Glutamatergic neuron (in vitro differentiated cells): ENCODE measurements at regions not wholly inside any gene's neighbourhood (a gene's known extent, or its start where the extent isn't known, plus 50 kb on each side); places are given as distances from the start of the nearest gene placed in this dataset.
"Not testable (repeated sequence)": the region's sequence is repeated elsewhere in the genome, so short reads cannot be mapped to it uniquely, and the experiment has no call there.

ENCODE experiments used
- DNase-seq: peaks from one replicate; pipeline ENCODE4 v3.0.0; 2022
- H3K27ac Mint-ChIP-seq: one replicate; pipeline ENCODE4 v1.8.0; 2020; ENCODE audit warnings: mild to moderate bottlenecking, mixed read lengths, inconsistent platforms; ENCODE audit not compliant: unreplicated experiment
- H3K27me3 Mint-ChIP-seq: one replicate; pipeline ENCODE4 v1.8.0; 2020; ENCODE audit warnings: mild to moderate bottlenecking, moderate library complexity, mixed read lengths, inconsistent platforms; ENCODE audit not compliant: unreplicated experiment
- H3K36me3 Mint-ChIP-seq: one replicate; pipeline ENCODE4 v1.8.0; 2020; ENCODE audit warnings: mild to moderate bottlenecking, mixed read lengths, inconsistent platforms; ENCODE audit not compliant: unreplicated experiment
- H3K4me1 Mint-ChIP-seq: one replicate; pipeline ENCODE4 v1.8.0; 2020; ENCODE audit warnings: mild to moderate bottlenecking, low read depth, mixed read lengths, inconsistent platforms; ENCODE audit not compliant: unreplicated experiment
- H3K4me3 Mint-ChIP-seq: one replicate; pipeline ENCODE4 v1.8.0; 2020; ENCODE audit warnings: mild to moderate bottlenecking, mixed read lengths, inconsistent platforms; ENCODE audit not compliant: unreplicated experiment
- H3K9me3 Mint-ChIP-seq: one replicate; pipeline ENCODE4 v1.8.0; 2020; ENCODE audit warnings: mild to moderate bottlenecking, moderate library complexity, mixed read lengths, inconsistent platforms; ENCODE audit not compliant: unreplicated experiment
- CTCF ChIP-seq: fragments of 200-600 bp; sonication (generic); IDR thresholded peaks from one replicate; pipeline ENCODE4 v1.5.0; 2021; ENCODE audit not compliant: partially characterized antibody, unreplicated experiment

DNA sequence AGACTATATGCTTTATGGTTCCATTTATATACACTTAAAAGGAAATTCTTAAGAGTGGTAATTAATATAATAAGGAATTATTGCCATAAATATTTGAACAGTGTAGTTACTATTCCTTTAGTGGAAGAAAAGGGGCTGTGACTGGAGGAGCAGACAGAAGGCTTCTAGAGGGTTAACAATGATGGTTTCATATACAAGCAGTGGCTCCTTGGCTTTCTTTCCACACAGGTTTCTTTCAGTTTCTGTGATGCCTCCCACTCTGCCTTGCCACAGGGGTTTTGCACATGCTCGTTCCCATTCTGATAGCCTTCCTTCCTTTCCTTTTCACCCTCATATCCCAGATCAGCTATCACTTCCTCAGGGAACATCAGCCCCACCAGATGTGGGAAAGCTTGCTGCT is 108.8 kb upstream of the LYSMD4 start:
- Mint-ChIP-seq H3K27ac (no peak overlapping the region), H3K9me3 (no peaks in the 10 kb centered on the region), H3K4me3 (no peak overlapping the region), H3K27me3 (no peaks in the 10 kb centered on the region), H3K36me3 (no peaks in the 10 kb centered on the region), H3K4me1 (no peaks in the 10 kb centered on the region)
- no peak for DNase-seq
- no peak for TF ChIP-seq CTCF

GRCh38 chr15:99826157-99826780 is 93.0 kb upstream of the LYSMD4 start:
- TF ChIP-seq CTCF = no peak
- Mint-ChIP-seq H3K9me3 (no peaks in the 10 kb centered on the region), H3K36me3 (peaks cover 8% of the 10 kb centered on the region), H3K27me3 (no peaks in the 10 kb centered on the region), H3K4me3 (no peak overlapping the region), H3K4me1 (no peaks in the 10 kb centered on the region), H3K27ac (no peak overlapping the region)
- no peak for DNase-seq

DNA sequence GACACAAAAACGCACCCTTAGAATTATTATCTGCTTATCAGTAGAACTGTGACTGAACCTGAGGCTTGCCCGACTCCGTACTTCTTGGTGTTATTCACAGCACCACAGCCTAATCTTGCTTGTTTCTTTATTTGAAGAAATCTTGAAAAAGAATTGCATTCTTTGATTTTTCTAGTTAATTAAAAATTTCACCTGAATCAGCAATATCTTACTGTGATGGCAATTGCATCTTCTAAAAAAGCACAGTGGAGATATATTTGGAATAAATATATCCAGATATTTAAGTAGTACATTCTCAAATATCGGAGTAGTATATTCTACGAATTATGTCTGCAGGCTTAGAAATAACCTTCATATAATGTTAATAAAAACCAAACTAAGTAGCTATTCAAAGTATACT is 90.1 kb upstream of the LYSMD4 start:
- H3K27ac Mint-ChIP-seq = no peak overlapping the region
- H3K9me3 Mint-ChIP-seq = no peaks in the 10 kb centered on the region
- H3K4me1 Mint-ChIP-seq = no peaks in the 10 kb centered on the region
- DNase-seq = no peak
- no peak overlapping the region for H3K4me3 Mint-ChIP-seq
- H3K27me3 Mint-ChIP-seq = no peaks in the 10 kb centered on the region
- no peak for TF ChIP-seq CTCF
- no peaks in the 10 kb centered on the region for H3K36me3 Mint-ChIP-seq

DNA sequence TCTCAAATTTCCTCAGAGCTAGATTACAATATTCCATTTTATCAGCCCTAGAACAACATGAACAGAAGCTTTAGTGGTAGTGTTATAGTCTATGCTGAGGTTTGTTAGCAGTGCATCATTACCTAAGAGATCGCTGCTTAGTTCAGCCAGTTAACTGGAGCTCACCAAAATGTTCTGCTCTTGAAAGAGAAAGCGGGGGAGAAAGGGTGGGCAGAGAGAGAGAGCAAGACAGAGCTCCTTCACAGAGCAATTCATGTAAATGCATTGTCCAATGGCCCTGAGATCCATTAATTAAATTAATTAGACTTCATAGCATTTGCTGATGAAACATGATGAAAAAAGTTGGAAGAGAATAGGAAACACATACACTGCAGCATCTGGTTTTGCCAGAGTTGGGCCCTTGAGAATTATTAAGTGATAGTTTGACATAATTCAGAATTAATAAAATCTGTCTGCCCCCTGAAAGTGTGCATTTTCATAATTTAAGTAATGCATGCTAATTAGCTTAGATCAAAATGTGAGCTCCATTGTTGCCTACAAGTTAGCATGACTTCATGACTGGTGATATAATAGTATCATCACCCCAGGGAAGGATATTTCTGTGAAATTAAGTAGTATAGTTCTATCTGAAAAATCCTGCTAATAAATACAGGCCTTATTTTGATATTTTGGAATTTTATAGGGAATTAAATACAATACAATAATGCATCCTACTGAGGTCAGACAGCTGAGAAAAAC is 86.9 kb upstream of the LYSMD4 start:
- Mint-ChIP-seq H3K4me1 (no peaks in the 10 kb centered on the region), H3K9me3 (no peaks in the 10 kb centered on the region), H3K4me3 (no peak overlapping the region), H3K27ac (no peak overlapping the region), H3K27me3 (no peaks in the 10 kb centered on the region), H3K36me3 (no peaks in the 10 kb centered on the region)
- DNase-seq = no peak
- TF ChIP-seq CTCF = no peak

DNA sequence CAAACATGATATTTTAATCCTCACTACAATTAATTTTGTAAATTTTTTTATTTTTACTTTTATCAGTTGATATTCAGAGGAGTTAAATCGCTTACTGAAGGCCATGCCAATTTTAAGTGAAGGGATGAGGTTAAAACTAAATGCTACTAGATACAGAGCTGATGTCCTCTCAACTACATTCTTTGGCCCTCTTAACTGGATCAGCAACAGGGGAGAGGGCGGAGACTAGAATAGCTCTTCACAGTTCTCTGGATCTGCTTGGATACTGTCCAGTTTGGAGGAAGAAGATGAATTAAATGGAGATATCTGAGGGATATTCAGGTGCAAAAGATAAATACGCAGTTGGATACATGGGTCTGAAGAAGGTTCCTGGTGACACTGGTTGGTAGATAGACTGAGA is 85.6 kb upstream of the LYSMD4 start:
- H3K36me3 Mint-ChIP-seq = no peaks in the 10 kb centered on the region
- no peaks in the 10 kb centered on the region for H3K4me1 Mint-ChIP-seq
- no peaks in the 10 kb centered on the region for H3K9me3 Mint-ChIP-seq
- H3K4me3 Mint-ChIP-seq = no peak overlapping the region
- no peak overlapping the region for H3K27ac Mint-ChIP-seq
- no peaks in the 10 kb centered on the region for H3K27me3 Mint-ChIP-seq
- DNase-seq = no peak
- TF ChIP-seq CTCF = no peak

DNA sequence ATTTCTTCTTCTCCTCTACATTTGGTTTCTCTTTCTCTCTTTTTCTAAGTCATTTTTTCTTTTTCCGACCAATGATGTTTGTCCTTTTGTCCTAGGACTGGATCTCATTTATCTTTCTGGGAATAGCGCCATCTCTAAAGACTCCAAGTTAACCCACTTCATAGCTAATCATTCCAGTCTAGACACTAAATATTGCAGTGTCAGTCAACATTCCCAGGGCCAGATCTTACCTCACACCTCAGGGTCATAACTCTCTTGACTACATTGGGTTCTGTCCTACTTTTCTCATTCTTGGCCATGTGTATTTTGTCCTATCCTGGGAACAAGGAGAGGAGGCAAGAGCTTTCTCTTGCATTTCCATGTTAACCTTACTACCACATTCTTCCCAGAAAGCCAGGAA is 83.6 kb upstream of the LYSMD4 start:
- H3K4me1 Mint-ChIP-seq, H3K27ac Mint-ChIP-seq, H3K36me3 Mint-ChIP-seq, H3K27me3 Mint-ChIP-seq, H3K9me3 Mint-ChIP-seq, DNase-seq, H3K4me3 Mint-ChIP-seq: not testable (repeated sequence)

DNA sequence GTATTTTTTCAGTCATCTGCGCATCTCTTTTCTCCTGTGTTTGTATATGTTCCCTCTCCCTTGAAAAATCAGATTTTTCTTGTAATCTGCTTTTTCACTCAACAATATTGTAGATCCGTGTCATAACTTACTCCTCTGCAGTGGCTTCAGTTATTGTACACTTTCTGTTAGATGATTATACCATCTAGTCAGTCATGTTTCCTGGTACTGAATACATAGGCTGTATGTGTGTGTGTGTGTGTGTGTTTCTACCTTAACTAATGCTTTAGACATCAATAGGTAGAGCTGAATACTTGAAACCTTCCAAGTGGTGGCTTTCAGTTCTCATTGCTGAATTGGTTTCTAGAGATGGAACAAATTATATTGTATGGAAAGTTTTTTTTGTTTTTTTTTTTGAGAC is 77.4 kb upstream of the LYSMD4 start:
- not testable (repeated sequence) for H3K36me3 Mint-ChIP-seq, H3K9me3 Mint-ChIP-seq, H3K4me1 Mint-ChIP-seq, DNase-seq, H3K4me3 Mint-ChIP-seq, H3K27me3 Mint-ChIP-seq, H3K27ac Mint-ChIP-seq
